HEK293 (cell line): ENCODE measurements at regions not wholly inside any gene's neighbourhood (a gene's known extent, or its start where the extent isn't known, plus 50 kb on each side); places are given as distances from the start of the nearest gene placed in this dataset.

Experiments
- CTCF ChIA-PET: fragments of 350-600 bp; formaldehyde crosslinking; extraction: SDS; loops from one replicate; lab custom pipeline; 2021; ENCODE audit warnings: antibody characterized with exemption; lab: Yijun Ruan, JAX
- POLR2A ChIA-PET: fragments of 300-600 bp; formaldehyde crosslinking; extraction: SDS; loops from one replicate; lab custom pipeline; 2020; ENCODE audit warnings: antibody characterized with exemption, inconsistent platforms; lab: Yijun Ruan, JAX
- H3K27ac ChIP-seq: fragments of 200-500 bp; sonication (Bioruptor generic); 2 replicates; pipeline ENCODE4 v1.5.1; 2014; ENCODE audit warnings: low read depth, low read length, control low read depth, inconsistent platforms; ENCODE audit errors: extremely low read depth
- H3K36me3 ChIP-seq, 2 experiments: fragments of 200-500 bp in 1 of 2; sonication (Bioruptor generic) in 1 of 2; 1 replicate in 1 of 2; 2 replicates in 1 of 2; pipeline ENCODE4 v1.5.1; 2014 to 2017; ENCODE audit warnings: inconsistent platforms in 2 of 2, low read length in 2 of 2; ENCODE audit not compliant: control insufficient read depth in 2 of 2, insufficient read depth in 1 of 2
- H3K4me1 ChIP-seq: fragments of 200-500 bp; sonication (Bioruptor generic); 2 replicates; pipeline ENCODE4 v1.5.1; 2014; ENCODE audit warnings: mild to moderate bottlenecking, low read length, inconsistent platforms; ENCODE audit not compliant: control insufficient read depth, insufficient read depth
- H3K4me3 ChIP-seq: 2 replicates; pipeline ENCODE4 v1.5.1; 2011; ENCODE audit warnings: low read depth, mild to moderate bottlenecking, control low read depth, low read length, moderate library complexity
- H3K9me3 ChIP-seq: fragments of 200-500 bp; sonication (Bioruptor generic); 2 replicates; pipeline ENCODE4 v1.5.1; 2014; ENCODE audit warnings: low read depth, low read length, inconsistent platforms; ENCODE audit not compliant: control insufficient read depth, insufficient read depth
- AEBP2 ChIP-seq: fragments of 450-650 bp; formaldehyde crosslinking; IDR thresholded peaks from 2 replicates; pipeline ENCODE4 v1.5.1; 2016; ENCODE audit warnings: missing biosample characterization, missing genetic modification characterization, borderline replicate concordance
- BCL11A ChIP-seq: fragments of 450-650 bp; formaldehyde crosslinking; IDR thresholded peaks from 2 replicates; pipeline ENCODE4 v1.5.1; 2016; ENCODE audit warnings: low read depth, missing biosample characterization, missing genetic modification characterization
- BCL11B ChIP-seq: fragments of 450-650 bp; formaldehyde crosslinking; IDR thresholded peaks from 2 replicates; pipeline ENCODE4 v1.5.1; 2016; ENCODE audit warnings: low read depth, missing biosample characterization, missing genetic modification characterization
- GLIS1 ChIP-seq: fragments of 450-650 bp; formaldehyde crosslinking; IDR thresholded peaks from 2 replicates; pipeline ENCODE4 v1.5.1; 2016; ENCODE audit warnings: missing biosample characterization, missing genetic modification characterization
- GLIS2 ChIP-seq: fragments of 450-650 bp; formaldehyde crosslinking; IDR thresholded peaks from 2 replicates; pipeline ENCODE4 v1.5.1; 2016; ENCODE audit warnings: missing biosample characterization, missing genetic modification characterization
- KLF1 ChIP-seq: fragments of 450-650 bp; formaldehyde crosslinking; IDR thresholded peaks from 2 replicates; pipeline ENCODE4 v1.5.1; 2016; ENCODE audit warnings: missing biosample characterization, missing genetic modification characterization
- KLF10 ChIP-seq: fragments of 450-650 bp; IDR thresholded peaks from 2 replicates; pipeline ENCODE4 v1.5.1; 2018; ENCODE audit warnings: missing biosample characterization, mild to moderate bottlenecking, missing genetic modification characterization
- KLF8 ChIP-seq: fragments of 450-650 bp; formaldehyde crosslinking; IDR thresholded peaks from 2 replicates; pipeline ENCODE4 v1.5.1; 2016; ENCODE audit warnings: missing biosample characterization, missing genetic modification characterization
- OSR2 ChIP-seq: fragments of 450-650 bp; formaldehyde crosslinking; IDR thresholded peaks from 2 replicates; pipeline ENCODE4 v1.5.1; 2016; ENCODE audit warnings: missing biosample characterization, missing genetic modification characterization
- PRDM1 ChIP-seq: fragments of 450-650 bp; formaldehyde crosslinking; IDR thresholded peaks from 2 replicates; pipeline ENCODE4; 2016; ENCODE audit warnings: missing biosample characterization, missing genetic modification characterization
- ZBTB21 ChIP-seq: fragments of 450-650 bp; formaldehyde crosslinking; IDR thresholded peaks from 2 replicates; pipeline ENCODE4 v1.5.1; 2017; ENCODE audit warnings: missing biosample characterization, missing genetic modification characterization
- ZBTB48 ChIP-seq: fragments of 450-650 bp; formaldehyde crosslinking; IDR thresholded peaks from 2 replicates; pipeline ENCODE4 v1.5.1; 2016; ENCODE audit warnings: missing biosample characterization, missing genetic modification characterization
- ZNF23 ChIP-seq: fragments of 450-650 bp; formaldehyde crosslinking; IDR thresholded peaks from 2 replicates; pipeline ENCODE4 v1.5.1; 2016; ENCODE audit warnings: missing biosample characterization, missing genetic modification characterization, borderline replicate concordance
- ZNF292 ChIP-seq: fragments of 450-650 bp; formaldehyde crosslinking; IDR thresholded peaks from 2 replicates; pipeline ENCODE4 v1.5.1; 2016; ENCODE audit warnings: low read depth, missing biosample characterization, missing genetic modification characterization, borderline replicate concordance
- ZNF311 ChIP-seq: fragments of 450-650 bp; formaldehyde crosslinking; IDR thresholded peaks from 2 replicates; pipeline ENCODE4 v1.5.1; 2017; ENCODE audit warnings: missing biosample characterization, missing genetic modification characterization, borderline replicate concordance
- ZNF350 ChIP-seq: fragments of 450-650 bp; formaldehyde crosslinking; IDR thresholded peaks from 2 replicates; pipeline ENCODE4 v1.5.0; 2017; ENCODE audit warnings: missing biosample characterization, mild to moderate bottlenecking, missing genetic modification characterization
- ZNF366 ChIP-seq: fragments of 450-650 bp; formaldehyde crosslinking; conservative IDR thresholded peaks from 2 replicates; pipeline ENCODE4 v1.5.1; 2016; ENCODE audit warnings: missing biosample characterization, missing genetic modification characterization
- ZNF394 ChIP-seq: fragments of 450-650 bp; formaldehyde crosslinking; IDR thresholded peaks from 2 replicates; pipeline ENCODE4 v1.5.1; 2016; ENCODE audit warnings: missing biosample characterization, missing genetic modification characterization, mild to moderate bottlenecking, moderate library complexity, borderline replicate concordance
- ZNF404 ChIP-seq: fragments of 450-650 bp; formaldehyde crosslinking; IDR thresholded peaks from 2 replicates; pipeline ENCODE4 v1.5.1; 2017; ENCODE audit warnings: missing biosample characterization, missing genetic modification characterization
- ZNF423 ChIP-seq: fragments of 450-650 bp; formaldehyde crosslinking; IDR thresholded peaks from 2 replicates; pipeline ENCODE4 v1.5.1; 2016; ENCODE audit warnings: missing biosample characterization, missing genetic modification characterization
- ZNF433 ChIP-seq: fragments of 450-650 bp; formaldehyde crosslinking; IDR thresholded peaks from 2 replicates; pipeline ENCODE4 v1.5.1; 2016; ENCODE audit warnings: missing biosample characterization, missing genetic modification characterization, low read depth
- ZNF529 ChIP-seq: fragments of 450-650 bp; formaldehyde crosslinking; IDR thresholded peaks from 2 replicates; pipeline ENCODE4 v1.5.1; 2017; ENCODE audit warnings: missing genetic modification characterization, missing biosample characterization; ENCODE audit not compliant: insufficient replicate concordance
- ZNF544 ChIP-seq: fragments of 450-650 bp; formaldehyde crosslinking; IDR thresholded peaks from 2 replicates; pipeline ENCODE4 v1.5.0; 2017; ENCODE audit warnings: missing biosample characterization, missing genetic modification characterization
- ZNF580 ChIP-seq: fragments of 450-650 bp; formaldehyde crosslinking; IDR thresholded peaks from 2 replicates; pipeline ENCODE4 v1.5.1; 2016; ENCODE audit warnings: missing biosample characterization, missing genetic modification characterization
- ZNF707 ChIP-seq: fragments of 450-650 bp; formaldehyde crosslinking; IDR thresholded peaks from 2 replicates; pipeline ENCODE4 v1.5.1; 2016; ENCODE audit warnings: missing biosample characterization, missing genetic modification characterization
- ZNF791 ChIP-seq: fragments of 450-650 bp; formaldehyde crosslinking; IDR thresholded peaks from 2 replicates; pipeline ENCODE4 v1.5.1; 2016; ENCODE audit warnings: missing biosample characterization, missing genetic modification characterization
- ZNF843 ChIP-seq: fragments of 450-650 bp; formaldehyde crosslinking; IDR thresholded peaks from 2 replicates; pipeline ENCODE4 v1.5.1; 2016; ENCODE audit warnings: missing biosample characterization, missing genetic modification characterization

GRCh38 chr10:58086763-58087150, 180.9 kb downstream of the IPMK start:
- Histone ChIP-seq H3K27ac (no peak overlapping the region), H3K36me3 (no peaks in the 10 kb centered on the region), H3K4me3 (no peak overlapping the region), H3K9me3 (no peaks in the 10 kb centered on the region), H3K4me1 (no peaks in the 10 kb centered on the region)
- ChIA-PET POLR2A (no interaction called here), CTCF (interaction anchor here (0.7 kb wide), 2 partner anchors 66 to 261 kb away, joined by 3 read pairs; no protein-coding TSS in a partner anchor)
- TF ChIP-seq BCL11B (tag by site-specific recombination) (no peak), KLF10 (tag by site-specific recombination) (no peak), ZNF791 (tag by site-specific recombination) (no peak), ZBTB21 (tag by site-specific recombination) (no peak), ZNF404 (tag by site-specific recombination) (no peak), PRDM1 (no peak), ZNF350 (tag by site-specific recombination) (no peak), ZNF292 (tag by site-specific recombination) (no peak), ZBTB48 (tag by site-specific recombination) (no peak), GLIS1 (tag by site-specific recombination) (no peak), ZNF544 (tag by site-specific recombination) (no peak), ZNF394 (tag by site-specific recombination) (no peak), KLF8 (tag by site-specific recombination) (no peak)

DNA sequence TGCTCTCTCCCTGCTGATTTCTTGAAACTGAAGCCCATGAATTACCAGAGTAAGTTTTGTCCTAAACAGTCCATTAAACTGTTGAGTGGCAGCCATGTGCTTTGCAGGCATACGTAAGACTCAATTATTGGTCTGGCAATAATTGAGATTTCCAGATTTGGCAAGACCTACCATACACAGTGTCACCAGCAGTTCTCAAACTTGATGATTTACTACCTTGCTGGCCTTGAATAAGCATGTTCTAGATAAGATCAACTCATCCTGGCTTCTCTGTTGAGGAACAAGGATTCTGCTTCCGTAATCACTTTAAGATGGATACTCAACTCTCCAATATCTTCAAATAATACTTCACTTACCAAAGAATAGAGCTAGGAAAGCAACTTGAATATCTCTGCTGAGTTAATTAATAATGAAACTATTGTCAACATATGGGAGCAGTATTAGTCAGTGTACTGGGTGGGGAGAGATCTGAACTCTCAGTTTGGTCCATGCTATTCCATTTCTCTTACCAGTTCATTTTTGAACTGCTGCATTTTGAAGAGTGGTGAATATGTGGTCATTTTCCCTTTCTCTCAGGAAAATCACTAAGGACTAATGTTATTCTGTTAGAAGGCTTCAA, 181.4 kb downstream of the IPMK start:
- POLR2A ChIA-PET, result no interaction called here
- no peak for TF ChIP-seq KLF1 (tag by site-specific recombination)
- TF ChIP-seq ZNF529 (tag by site-specific recombination), result no peak
- no peak for TF ChIP-seq ZNF707 (tag by site-specific recombination)
- TF ChIP-seq BCL11A (tag by site-specific recombination), result no peak
- TF ChIP-seq GLIS2, result no peak
- TF ChIP-seq ZNF311, result no peak
- TF ChIP-seq ZNF843, result no peak
- no peak for TF ChIP-seq ZNF366 (tag by site-specific recombination)
- TF ChIP-seq ZNF423, result no peak
- no peak for TF ChIP-seq ZNF350 (tag by site-specific recombination)
- TF ChIP-seq ZNF23, result no peak
- TF ChIP-seq OSR2 (tag by site-specific recombination), result no peak
- no peak for TF ChIP-seq ZNF433 (tag by site-specific recombination)
- TF ChIP-seq ZNF580, result no peak
- TF ChIP-seq AEBP2 (tag by site-specific recombination), result no peak
- no peak overlapping the region for H3K27ac ChIP-seq
- no peak overlapping the region for H3K4me3 ChIP-seq
- no peaks in the 10 kb centered on the region for H3K36me3 ChIP-seq
- no peaks in the 10 kb centered on the region for H3K9me3 ChIP-seq
- H3K4me1 ChIP-seq, result no peaks in the 10 kb centered on the region
- CTCF ChIA-PET, result interaction anchor here (0.7 kb wide), 2 partner anchors 66 to 260 kb away, joined by 3 read pairs; no protein-coding TSS in a partner anchor
